GM03348 (cell line): ENCODE measurements at regions not wholly inside any gene's neighbourhood (a gene's known extent, or its start where the extent isn't known, plus 50 kb on each side); places are given as distances from the start of the nearest gene placed in this dataset.
A peak's percentile ranks its signal among the peaks of the same experiment; 100 is the strongest.

Experiments
- DNase-seq: peaks from one replicate; pipeline ENCODE4 v3.0.0; 2012; ENCODE audit warnings: low spot score

DNA sequence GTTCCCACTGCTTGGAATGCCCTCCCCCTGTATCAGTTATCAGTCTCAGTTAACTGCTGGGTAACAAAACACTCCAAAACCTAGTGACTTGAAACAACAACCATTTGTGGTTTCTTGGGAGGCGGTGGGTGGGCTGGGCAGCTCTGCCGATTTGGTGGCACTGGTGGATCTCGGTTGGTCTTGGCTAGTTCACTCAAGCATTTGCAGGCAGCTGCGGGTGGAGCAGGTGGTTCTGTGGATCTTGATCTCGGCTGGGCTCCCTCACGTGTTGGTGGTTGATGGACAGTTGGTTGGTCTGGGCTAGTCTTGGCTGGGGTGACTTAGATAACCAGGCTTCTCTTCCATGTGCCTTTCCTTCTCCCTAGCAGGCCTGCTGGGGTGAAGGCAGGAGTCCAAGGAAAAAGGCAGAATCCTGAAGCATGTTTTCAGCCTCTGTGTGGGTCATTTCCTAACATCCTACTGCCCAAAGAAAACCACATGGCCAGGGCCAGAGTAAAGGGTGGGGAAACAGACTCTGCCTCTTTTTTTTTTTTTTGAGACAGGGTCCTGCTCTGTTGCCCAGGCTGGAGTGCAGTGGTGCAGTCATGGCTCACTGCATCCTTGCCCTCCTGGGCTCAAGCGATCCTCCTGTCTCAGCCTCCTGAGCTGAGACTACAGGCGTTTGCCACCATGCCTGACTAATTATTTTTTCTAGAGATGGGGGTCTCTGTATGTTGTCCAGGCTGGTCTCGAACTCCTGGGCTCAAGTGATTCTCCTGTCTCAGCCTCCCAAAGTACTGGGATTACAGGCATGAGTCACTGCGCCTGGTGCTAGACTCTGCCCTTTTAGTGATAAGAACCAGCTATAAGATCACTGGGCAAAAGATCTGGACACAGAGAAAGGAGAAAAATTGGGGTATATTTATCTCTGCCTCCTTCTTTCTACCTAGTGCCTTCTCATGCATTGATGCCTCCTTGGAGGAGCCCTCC, 183.7 kb downstream of the RGS3 start:
- peak; percentile 55 for DNase-seq

DNA sequence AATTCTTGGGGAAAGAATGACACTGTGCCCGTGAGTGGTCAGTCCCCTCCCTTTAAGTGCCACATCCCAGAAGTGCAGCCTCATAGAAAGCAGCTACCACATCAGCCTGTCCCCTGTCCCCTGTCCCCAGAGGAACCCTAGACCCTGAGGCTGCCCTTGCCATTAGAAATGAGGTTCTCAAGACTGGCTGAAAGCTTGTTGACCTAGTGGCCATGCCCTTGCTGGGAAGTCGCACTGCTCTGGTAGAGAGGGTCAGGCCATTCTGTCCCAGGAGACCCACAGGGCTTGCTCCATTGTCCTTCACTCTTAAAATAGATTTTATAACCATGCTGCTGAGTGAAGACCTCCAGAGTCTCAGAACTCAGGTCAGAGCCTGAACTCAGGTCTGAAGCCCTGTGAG, 184.5 kb downstream of the RGS3 start:
- no peak for DNase-seq

DNA sequence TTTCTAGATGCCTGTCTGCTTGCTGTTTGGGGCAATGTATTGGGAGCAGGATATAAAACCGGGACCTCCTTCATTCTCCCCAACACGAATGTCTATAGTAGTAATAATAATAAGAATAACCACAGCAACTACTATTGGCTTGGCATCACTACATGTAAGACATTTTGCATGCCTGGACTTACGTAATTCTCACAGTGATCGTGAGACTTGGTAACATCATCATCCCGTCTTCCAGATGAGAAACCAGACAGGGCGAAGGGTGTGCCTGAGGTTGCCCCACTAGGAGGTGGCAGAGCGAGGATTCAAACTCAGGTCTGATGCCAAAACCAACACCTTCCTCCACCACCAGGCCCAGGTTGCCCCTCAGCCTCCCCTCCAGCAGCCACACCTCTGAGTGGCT, 185.1 kb downstream of the RGS3 start:
- no peak for DNase-seq

DNA sequence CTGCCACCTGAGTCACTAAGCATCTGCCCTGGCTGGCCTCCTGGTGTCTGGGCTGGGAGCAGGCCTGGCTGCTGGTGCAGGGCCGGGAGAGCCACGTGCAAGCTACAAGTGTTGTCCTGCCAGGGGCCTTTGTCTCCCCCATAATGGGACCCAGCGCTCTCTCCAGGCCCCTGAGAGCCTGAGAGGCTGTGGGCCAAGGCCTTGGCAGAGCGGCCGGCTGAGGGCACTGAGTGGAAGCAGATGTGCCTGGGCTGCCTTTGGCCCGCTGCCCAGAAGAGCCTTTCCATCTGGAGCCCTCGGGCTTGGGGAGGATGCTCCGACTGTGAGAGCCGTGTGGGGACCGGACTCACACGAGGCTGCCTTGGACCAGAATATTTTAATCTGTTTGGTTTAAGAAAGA, 185.5 kb downstream of the RGS3 start:
- peak; percentile 62 for DNase-seq

DNA sequence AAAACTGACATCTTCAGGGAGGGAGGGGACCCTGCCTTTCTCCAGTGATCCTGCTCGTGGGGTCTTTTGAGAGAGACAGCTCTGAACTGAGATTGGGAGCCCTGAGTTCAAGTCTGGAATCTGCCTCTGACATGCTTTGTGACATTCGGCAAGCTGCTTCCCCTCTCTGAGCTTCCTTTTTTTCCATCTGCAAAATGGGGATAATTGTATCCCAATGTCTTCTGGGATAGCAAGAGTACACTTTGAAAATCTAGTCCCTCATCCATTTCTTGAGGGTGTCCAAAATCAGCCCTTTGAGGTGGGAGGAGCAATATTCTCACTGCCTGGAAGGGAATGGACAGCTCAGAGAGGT, 186.3 kb downstream of the RGS3 start:
- no peak for DNase-seq

DNA sequence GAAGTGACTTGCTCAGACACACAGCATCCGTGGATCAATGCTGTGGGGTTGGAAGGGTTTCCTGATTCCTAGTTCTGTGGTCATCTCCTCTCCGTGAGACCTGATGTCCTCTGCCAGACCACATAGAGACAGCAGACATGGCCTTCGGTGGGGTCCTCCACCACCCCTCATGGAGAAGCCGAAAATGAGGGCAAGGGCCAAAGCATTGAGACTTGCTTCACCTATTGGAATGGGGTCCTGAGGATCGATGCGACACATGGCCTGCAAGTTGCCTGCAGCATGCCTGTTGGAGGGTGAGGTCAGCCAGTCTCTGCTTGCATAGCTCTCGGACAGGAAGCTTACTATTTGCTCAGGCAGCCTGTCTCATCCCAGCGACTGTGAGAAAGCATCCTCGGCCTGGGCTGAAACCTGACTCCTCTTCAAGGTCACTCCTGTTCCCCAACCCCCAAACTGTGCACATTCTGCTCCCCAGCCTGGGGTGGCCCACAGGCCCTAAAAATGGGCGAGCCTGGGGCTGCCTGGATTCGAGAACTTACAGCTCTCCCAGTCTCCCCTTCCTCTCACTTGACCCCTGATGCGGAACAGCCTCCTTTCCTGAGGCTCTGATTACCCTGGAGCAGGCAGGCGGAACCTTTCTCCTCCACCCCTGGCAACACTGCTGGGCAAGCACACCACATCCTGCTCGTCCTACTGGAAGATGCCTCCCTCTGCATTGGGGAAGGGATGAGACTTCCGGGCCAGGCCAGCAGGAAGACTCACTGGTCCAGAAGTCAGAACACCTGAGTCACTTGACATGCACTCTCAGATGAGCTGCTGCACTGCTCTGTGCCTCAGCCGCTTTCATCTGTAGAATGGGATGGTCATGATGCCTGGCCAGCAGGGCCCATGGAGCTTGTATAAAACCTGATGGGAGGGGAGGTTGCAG, 186.9 kb downstream of the RGS3 start:
- no peak for DNase-seq

DNA sequence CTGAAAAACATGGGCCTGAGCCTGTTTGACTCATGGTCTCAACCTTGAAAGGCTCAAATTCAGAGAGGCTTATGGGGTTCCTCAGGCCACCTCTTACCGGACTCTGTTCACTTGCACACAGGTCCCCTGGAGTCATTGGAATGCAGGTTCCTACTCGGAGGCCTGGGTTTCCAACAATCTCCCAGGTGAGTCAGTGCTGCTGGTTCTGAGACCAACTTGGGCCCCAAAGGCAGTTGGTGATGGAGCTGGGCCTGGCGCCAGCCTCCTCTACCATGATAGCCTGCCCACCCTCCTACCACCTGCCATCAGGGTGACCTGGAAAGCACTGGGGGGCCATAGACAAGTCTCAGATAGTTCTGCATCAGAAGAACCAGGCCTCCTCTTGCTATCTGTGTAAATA, 188.4 kb downstream of the RGS3 start:
- no peak for DNase-seq

DNA sequence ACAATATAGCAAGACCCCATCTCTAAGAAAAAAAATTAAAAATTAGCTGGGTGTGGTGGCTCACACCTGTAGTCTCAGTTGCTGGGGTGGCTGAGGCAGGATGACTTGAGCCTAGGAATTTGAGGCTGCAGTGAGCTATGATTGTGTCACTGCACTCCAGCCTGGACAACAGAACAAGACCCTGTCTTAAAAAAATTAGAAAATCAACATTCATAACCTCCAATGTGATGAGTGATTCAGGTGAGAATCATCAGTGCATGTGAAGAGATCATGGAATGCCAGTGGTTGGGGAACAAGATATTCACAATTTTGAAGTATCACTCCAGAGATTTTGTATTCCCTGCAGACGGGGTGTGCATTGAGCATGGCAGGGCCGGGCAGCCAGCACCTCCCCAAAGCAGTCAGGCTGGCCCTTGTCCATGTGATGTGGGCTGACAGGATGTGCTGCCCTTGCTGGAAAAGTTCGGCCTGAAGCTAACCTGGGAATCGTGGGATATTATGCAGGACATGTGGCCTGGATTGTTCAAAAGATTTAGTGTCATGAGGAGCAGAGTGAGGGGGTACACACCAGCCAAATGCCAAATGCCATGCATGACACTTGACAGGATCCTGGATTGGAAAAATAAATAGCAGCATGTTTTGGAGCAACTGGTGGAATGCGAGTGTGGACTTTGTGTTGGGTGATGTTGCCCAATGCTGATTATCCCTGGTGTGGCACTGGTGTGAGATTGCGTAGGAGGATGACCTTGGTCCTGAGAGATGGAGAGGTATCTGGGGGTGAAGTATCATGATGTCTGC, 189.0 kb downstream of the RGS3 start:
- no peak for DNase-seq

DNA sequence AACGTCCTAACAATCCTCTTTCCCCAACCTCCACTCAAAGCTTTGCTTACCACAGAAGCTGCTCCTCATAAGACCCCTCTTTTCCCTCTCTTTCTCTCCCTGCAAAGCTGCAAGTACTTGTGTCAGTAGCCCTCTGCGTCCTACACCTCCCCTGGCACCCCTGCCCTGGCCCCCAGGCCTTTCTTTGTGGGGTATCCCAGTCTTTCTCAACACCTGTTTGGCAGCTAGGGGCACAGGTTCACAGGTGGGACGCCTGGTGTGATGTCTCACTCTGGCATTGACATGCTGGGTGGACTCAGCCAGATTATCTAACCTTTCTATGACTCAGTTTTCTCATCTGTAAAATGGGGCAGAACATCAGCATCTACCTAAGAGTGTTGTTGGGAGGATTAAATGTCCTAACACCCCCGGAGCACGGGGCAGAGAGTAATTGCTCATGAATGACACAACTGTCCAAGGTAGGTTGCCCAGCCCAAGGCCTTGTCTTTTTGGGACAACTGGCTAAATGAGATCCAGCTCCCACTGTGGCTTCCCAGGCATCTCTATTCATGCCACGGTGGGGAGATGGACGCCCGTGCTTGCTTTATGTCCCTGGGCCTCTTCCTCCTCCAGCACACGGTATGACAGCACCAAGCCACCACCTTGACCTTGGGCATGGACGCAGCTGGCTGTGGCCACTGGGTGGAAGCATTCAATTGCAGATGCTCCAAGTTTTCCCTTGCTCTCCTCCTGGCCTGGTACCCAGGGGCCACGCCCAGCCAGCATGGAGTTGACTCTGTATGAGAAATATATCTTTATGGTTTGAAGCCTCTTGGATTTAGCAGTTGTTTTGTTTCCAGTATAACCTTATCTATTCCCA, 190.4 kb downstream of the RGS3 start:
- DNase-seq: no peak

DNA sequence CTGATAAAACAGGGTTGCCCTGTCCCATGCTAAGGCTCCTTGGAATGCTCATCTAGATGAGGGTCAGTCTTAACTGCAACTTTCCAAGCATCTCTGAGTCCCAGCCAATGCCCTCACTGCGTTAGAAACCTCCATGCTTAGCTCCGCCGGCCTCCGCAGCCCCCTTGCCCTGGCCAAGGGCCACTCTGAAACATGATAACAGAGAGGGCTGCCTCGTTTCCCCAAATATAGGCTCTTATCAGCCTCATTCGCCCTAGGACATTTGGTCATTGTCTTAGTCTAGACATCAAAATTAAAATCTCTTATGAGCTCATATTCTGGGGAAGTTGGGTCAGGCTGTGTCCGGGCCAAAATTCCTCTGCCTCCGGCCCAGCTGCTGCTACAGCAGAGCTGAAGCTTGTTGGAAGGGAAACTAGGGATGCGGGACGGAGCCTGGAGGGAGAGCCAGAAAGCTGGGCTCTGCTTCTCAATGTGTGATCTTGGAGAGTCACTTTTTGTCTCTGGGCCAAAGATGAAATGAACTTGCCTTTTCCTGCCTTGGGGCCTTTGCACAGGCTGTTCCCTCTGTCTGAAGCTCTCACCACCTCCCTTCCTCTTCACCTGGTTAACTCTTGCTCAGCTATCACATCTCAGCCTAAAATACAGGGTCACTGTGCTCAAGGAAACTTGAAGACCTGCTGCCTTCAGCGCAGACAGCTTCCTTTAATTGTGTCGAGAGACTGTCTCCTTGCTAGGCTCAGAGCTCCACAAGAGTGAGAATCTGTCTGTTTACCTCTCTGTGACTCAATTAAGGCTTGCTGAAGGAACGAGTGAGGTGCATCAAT, 191.3 kb downstream of the RGS3 start:
- peak; percentile 58 for DNase-seq

DNA sequence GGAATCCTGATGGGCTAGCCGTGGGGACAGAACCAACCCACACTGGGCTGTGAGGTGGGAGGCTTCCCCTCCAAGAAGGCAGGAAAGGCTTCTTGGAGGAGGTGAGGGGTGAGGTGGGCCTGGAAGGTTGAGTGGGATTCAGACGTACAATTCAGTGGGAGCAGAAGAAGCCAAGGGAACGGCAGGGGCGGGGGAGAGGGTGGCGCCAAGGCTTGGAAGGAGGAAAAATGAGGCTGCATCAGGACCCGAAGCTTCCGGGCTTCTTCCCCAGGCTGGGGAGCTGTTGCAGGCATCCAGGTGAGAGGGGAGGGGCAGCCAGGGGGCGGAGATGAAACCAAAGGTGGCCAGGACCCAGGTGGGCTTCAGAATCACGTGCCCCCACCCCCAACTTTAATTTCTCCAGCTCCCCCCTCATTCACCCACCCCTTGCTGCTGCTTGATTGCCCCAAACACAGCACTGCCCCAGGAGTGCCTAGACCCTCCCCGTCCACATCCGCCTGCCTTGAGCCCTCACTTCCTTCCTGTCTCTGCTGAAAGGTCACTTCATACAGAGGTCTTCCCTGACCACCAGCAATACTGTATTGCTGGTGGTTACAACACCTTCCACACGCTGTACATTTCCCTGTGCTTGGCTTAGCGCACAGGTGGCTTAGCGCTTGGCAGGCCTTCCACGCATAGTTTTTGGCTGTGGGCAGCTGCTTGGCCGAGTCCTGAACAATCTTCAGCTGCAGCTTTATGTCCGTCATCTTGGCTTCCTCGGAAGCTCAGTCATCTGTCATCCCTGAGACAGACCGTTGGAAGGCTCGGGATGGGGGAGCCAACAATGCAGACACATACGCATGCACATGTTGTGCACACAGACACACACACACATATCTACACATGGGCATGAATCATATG, 193.5 kb downstream of the RGS3 start:
- DNase-seq: no peak

DNA sequence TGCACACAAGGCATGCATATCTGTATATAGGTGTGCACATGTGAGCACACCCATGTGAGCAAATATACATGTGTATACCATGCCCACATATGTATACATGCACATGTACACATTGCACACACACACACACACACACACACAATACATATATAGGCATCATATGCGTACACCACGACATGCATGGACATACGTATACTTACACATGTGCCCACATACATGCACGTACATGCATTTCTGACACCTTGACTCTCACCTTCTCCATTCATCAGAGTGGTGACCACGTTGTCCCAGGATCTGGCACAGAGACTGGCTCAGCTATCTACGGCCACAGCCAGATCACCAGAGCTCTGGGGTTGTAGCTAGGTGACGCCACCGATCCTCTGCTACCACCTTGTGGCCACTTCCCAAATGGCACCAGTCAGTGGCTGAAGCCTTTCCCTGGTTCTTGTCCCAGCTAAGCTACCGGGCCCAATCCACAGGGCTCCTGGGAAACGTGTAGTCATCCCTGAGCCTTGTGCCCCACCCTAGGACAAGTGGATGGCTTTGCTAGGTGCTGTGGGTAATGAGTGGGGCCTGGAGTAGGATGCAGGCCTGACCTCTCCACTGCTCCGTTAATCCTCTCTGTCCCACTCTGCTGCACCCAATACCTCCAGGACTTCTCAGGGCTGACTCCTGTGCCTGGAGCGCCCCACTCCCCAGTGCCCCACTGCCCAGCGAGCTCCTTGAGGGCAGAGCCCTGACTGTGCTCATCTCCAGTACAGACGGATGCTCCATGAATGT, 194.4 kb downstream of the RGS3 start:
- peak; percentile 90 for DNase-seq

DNA sequence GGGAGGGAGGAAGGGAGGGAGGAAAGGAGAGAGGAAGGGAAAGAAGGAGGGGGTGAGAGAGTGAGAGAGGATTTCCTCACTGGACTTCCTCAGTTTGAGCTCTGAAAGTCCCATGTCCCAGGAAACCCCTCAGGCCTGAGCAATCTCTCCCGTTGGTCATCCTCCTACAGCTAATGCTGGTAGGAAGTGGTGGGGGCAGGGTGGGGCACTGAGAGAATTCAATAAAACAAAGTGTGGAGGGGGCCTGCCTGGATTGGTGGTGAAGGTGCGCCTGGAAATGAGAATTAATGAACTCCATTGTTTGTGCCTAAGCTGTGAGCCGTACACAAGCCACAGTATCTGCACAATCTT, 195.0 kb downstream of the RGS3 start:
- no peak for DNase-seq

DNA sequence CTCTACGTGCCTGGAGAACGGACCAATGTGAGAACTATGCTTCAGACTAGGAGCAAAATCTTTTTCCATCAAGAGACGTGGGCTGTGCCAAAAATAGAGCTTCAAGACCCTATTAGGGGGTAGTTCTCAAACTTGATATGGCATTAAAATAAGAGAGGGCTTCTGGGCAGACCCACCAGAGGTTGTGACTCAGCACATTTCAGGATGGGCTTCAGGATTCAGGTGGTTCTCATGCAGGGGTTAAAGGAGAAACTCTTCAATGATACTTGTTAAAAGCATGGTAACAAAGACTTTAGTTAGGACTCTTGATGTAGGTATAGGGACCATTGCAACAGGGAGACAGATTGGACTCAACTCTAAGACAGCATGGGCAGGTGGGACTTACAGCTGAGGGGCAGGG, 195.5 kb downstream of the RGS3 start:
- no peak for DNase-seq

DNA sequence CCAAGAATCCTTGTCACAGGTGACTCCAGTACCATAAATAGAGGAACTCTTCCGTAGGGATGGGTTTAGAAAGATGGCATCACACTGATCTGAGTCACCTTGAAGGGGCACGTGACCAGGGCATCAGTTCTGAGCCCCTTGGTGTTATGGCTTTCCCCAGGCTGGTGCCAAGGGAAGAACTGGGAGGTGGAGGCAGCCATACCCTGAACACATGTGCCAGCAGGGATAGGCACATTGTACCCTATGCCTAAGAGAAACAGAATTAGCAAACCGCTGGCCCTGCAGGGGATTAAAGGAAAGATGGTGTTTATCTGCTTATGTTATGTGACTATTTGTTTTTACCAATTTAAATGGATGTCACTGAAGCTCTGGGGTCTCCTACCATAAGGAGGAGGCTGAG, 196.2 kb downstream of the RGS3 start:
- no peak for DNase-seq

DNA sequence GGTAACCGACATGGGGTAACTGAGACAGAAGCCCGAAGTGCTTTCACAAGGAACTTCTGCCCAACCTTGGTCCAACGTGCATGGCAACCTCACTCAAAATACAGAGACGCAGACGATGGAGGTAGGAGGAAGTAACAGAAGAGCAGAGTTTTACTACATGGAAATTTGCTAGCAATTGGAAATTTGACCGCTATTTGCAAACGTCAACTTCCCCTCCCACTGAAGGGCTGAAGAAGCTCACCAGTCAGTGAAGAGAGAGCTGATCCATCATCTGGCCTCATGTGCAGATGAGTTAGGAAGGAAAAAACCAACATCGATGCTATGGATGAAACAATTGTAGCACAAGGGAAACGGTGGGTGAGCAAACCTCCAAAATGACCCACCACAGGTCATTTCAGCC, 196.7 kb downstream of the RGS3 start:
- no peak for DNase-seq

DNA sequence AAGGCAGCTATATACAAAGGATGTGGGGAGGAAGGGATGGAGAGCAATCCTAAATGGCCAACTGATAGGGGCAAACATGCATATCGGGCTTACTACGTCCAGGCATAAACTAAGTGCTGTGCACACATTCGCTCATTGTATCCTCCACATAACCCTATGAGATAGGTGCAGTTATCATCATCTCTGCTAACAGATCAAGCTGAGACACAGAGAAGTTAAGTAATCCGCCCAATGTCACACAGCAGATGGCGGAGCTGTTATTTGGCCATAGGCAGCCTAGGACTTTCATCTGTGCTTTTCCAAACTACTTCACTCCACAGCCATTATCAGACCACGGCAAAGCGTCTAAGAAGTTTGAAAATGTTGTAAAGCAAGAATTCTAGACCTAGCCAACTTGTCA, 197.5 kb downstream of the RGS3 start:
- no peak for DNase-seq

DNA sequence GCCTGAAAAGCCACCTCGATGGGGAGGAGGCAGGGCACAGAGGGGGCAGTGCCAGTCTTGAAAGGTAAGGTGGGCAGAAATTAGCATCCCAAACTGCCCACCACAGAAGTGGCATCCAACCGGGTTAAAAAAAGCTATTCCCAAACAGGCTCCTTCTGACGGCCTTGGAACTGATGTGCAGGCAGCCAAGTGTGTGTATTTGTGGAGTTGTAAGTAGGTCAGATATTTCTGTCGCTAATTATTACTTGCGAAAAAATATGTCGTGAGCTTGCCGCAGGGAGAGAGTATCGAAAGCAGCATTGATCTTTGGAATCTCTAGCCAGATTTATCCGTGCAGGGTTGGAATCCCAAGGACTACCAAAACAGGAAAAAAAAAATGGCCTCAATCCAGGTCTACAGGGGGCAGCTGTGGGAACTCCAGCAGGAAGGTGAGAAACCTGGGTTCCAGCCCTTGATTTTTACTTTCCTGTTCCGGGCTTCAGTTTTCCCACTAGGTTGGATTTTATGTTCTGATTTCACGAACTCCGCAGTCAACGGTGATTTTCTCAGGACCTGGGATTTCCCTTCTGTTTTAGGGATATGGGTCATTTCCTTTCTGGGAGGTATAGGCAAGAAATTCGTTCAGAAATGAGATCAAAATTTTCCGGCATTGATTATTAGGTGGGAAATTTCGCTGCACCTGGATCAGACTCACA, 200.8 kb downstream of the RGS3 start:
- no peak for DNase-seq
